ENCODE measurements at regions not wholly inside any gene's neighbourhood (a gene's known extent, or its start where the extent isn't known, plus 50 kb on each side); places are given as distances from the start of the nearest gene placed in this dataset.

GRCh38 chr18:78849046-78849445 lies 130.6 kb upstream of the SALL3 start:
- DNase-seq (ENCODE audit: low read depth): no peak

GRCh38 chr18:78849458-78849857 lies 130.2 kb upstream of the SALL3 start:
- no peak for DNase-seq (ENCODE audit: low read depth)

GRCh38 chr18:78853341-78853740 lies 126.3 kb upstream of the SALL3 start:
- DNase-seq (ENCODE audit: low read depth): no peak

GRCh38 chr18:78855188-78855587 lies 124.4 kb upstream of the SALL3 start:
- DNase-seq (ENCODE audit: low read depth): no peak

GRCh38 chr18:78856569-78857313 lies 122.9 kb upstream of the SALL3 start:
- DNase-seq (ENCODE audit: low read depth): no peak

GRCh38 chr18:78857314-78858150 lies 122.1 kb upstream of the SALL3 start:
- no peak for DNase-seq (ENCODE audit: low read depth)

GRCh38 chr18:78859686-78860085 lies 119.9 kb upstream of the SALL3 start:
- no peak for DNase-seq (ENCODE audit: low read depth)

- DNase-seq (ENCODE audit: low read depth): no peak
Observed at GRCh38 chr18:78860117-78860516, 119.5 kb upstream of the SALL3 start.

GRCh38 chr18:78861116-78861515 lies 118.5 kb upstream of the SALL3 start:
- no peak for DNase-seq (ENCODE audit: low read depth)

- no peak for DNase-seq (ENCODE audit: low read depth)
Observed at GRCh38 chr18:78861706-78862105, 117.9 kb upstream of the SALL3 start.

GRCh38 chr18:78862395-78862794 lies 117.2 kb upstream of the SALL3 start:
- no peak for DNase-seq (ENCODE audit: low read depth)

GRCh38 chr18:78865056-78865598 lies 114.5 kb upstream of the SALL3 start:
- DNase-seq (ENCODE audit: low read depth): no peak

GRCh38 chr18:78865771-78866310 lies 113.8 kb upstream of the SALL3 start:
- no peak for DNase-seq (ENCODE audit: low read depth)

GRCh38 chr18:78867131-78867530 lies 112.5 kb upstream of the SALL3 start:
- no peak for DNase-seq (ENCODE audit: low read depth)

- no peak for DNase-seq (ENCODE audit: low read depth)
Observed at GRCh38 chr18:78868330-78869316, 111.0 kb upstream of the SALL3 start.

GRCh38 chr18:78871618-78872017 lies 108.0 kb upstream of the SALL3 start:
- no peak for DNase-seq (ENCODE audit: low read depth)

- no peak for DNase-seq (ENCODE audit: low read depth)
Observed at GRCh38 chr18:78873926-78874500, 105.6 kb upstream of the SALL3 start.

- peak; percentile 1 for DNase-seq (ENCODE audit: low read depth)
Observed at GRCh38 chr18:78875016-78875777, 104.4 kb upstream of the SALL3 start.

- DNase-seq (ENCODE audit: low read depth): no peak
Observed at GRCh38 chr18:78875778-78876650, 103.6 kb upstream of the SALL3 start.

Measured in RPMI7951 (cell line).